Activated CD8-positive, alpha-beta memory T cell treated with anti-CD3 and anti-CD28 coated beads, Interleukin-2, amount 10 ng/mL, durations not matched to agents 7 days and 5 days (primary cell): ENCODE measurements at regions not wholly inside any gene's neighbourhood (a gene's known extent, or its start where the extent isn't known, plus 50 kb on each side); places are given as distances from the start of the nearest gene placed in this dataset.
"Not testable (repeated sequence)": the region's sequence is repeated elsewhere in the genome, so short reads cannot be mapped to it uniquely, and the experiment has no call there.

ENCODE experiments used
- ATAC-seq: fragments of 150-1000 bp; cut with Tn5 transposase; one replicate; pipeline ENCODE4 v1.10.0; 2021; ENCODE audit warnings: moderate library complexity
- CTCF ChIA-PET: fragments of 350-600 bp; sonication (Branson Sonifier 250); formaldehyde crosslinking; loops from one replicate; lab custom pipeline; 2021; ENCODE audit warnings: antibody characterized with exemption; lab: Charles Lee
- DNase-seq: peaks from one replicate; pipeline ENCODE4 v3.0.0-alpha.2; 2020
- H3K27ac Mint-ChIP-seq: one replicate; pipeline ENCODE4 v1.8.0; 2021; ENCODE audit warnings: mild to moderate bottlenecking, mixed read lengths
- H3K27me3 Mint-ChIP-seq: one replicate; pipeline ENCODE4 v1.8.0; 2021; ENCODE audit warnings: mixed read lengths
- H3K36me3 Mint-ChIP-seq: one replicate; pipeline ENCODE4 v1.8.0; 2021; ENCODE audit warnings: mild to moderate bottlenecking, mixed read lengths
- H3K4me1 Mint-ChIP-seq: one replicate; pipeline ENCODE4 v1.8.0; 2021; ENCODE audit warnings: mixed read lengths
- H3K4me3 Mint-ChIP-seq: one replicate; pipeline ENCODE4 v1.8.0; 2021; ENCODE audit warnings: mild to moderate bottlenecking, moderate library complexity, mixed read lengths
- H3K9me3 Mint-ChIP-seq: one replicate; pipeline ENCODE4 v1.8.0; 2022; ENCODE audit warnings: low read depth, mixed read lengths

- no peaks in the 10 kb centered on the region for H3K4me1 Mint-ChIP-seq
- CTCF ChIA-PET = no interaction called here
- no peak overlapping the region for H3K4me3 Mint-ChIP-seq
- DNase-seq (no peak), ATAC-seq (no peak)
- no peaks in the 10 kb centered on the region for H3K27me3 Mint-ChIP-seq
- H3K9me3 Mint-ChIP-seq = peaks cover 3% of the 10 kb centered on the region
- H3K27ac Mint-ChIP-seq = no peak overlapping the region
- H3K36me3 Mint-ChIP-seq = no peaks in the 10 kb centered on the region
These were observed 214.5 kb upstream of the SLC8A1 start for GRCh38 chr2:40666398-40666797.

GRCh38 chr2:40668425-40668824 lies 216.5 kb upstream of the SLC8A1 start:
- DNase-seq (no peak), ATAC-seq (no peak)
- Mint-ChIP-seq H3K9me3 (no peaks in the 10 kb centered on the region), H3K27ac (no peak overlapping the region), H3K36me3 (no peaks in the 10 kb centered on the region), H3K27me3 (no peaks in the 10 kb centered on the region), H3K4me3 (no peak overlapping the region), H3K4me1 (no peaks in the 10 kb centered on the region)
- CTCF ChIA-PET = no interaction called here

GRCh38 chr2:40676134-40676790 lies 224.4 kb upstream of the SLC8A1 start:
- H3K27me3 Mint-ChIP-seq, DNase-seq, H3K4me3 Mint-ChIP-seq, H3K36me3 Mint-ChIP-seq, ATAC-seq, H3K4me1 Mint-ChIP-seq, CTCF ChIA-PET, H3K27ac Mint-ChIP-seq, H3K9me3 Mint-ChIP-seq: not testable (repeated sequence)

- DNase-seq (no peak), ATAC-seq (no peak)
- no peaks in the 10 kb centered on the region for H3K36me3 Mint-ChIP-seq
- H3K4me1 Mint-ChIP-seq = no peaks in the 10 kb centered on the region
- H3K27ac Mint-ChIP-seq = no peak overlapping the region
- CTCF ChIA-PET = no interaction called here
- no peaks in the 10 kb centered on the region for H3K27me3 Mint-ChIP-seq
- no peak overlapping the region for H3K4me3 Mint-ChIP-seq
- peaks cover 16% of the 10 kb centered on the region for H3K9me3 Mint-ChIP-seq
These were observed 228.7 kb upstream of the SLC8A1 start for GRCh38 chr2:40680547-40680946.

GRCh38 chr2:40690036-40690435 lies 238.1 kb upstream of the SLC8A1 start:
- Mint-ChIP-seq H3K36me3 (no peaks in the 10 kb centered on the region), H3K4me3 (no peak overlapping the region), H3K27me3 (no peaks in the 10 kb centered on the region), H3K9me3 (peaks cover 11% of the 10 kb centered on the region), H3K4me1 (no peaks in the 10 kb centered on the region), H3K27ac (no peak overlapping the region)
- CTCF ChIA-PET = no interaction called here
- DNase-seq (no peak), ATAC-seq (no peak)

- Mint-ChIP-seq H3K9me3 (peaks cover 9% of the 10 kb centered on the region), H3K4me3 (no peak overlapping the region), H3K36me3 (no peaks in the 10 kb centered on the region), H3K27ac (no peak overlapping the region), H3K27me3 (no peaks in the 10 kb centered on the region), H3K4me1 (no peaks in the 10 kb centered on the region)
- CTCF ChIA-PET = no interaction called here
- DNase-seq = no peak
- ATAC-seq = no peak
These were observed 238.6 kb upstream of the SLC8A1 start for GRCh38 chr2:40690525-40690924.

- H3K4me1 Mint-ChIP-seq = no peaks in the 10 kb centered on the region
- no peak overlapping the region for H3K27ac Mint-ChIP-seq
- no peak overlapping the region for H3K4me3 Mint-ChIP-seq
- no peaks in the 10 kb centered on the region for H3K36me3 Mint-ChIP-seq
- H3K27me3 Mint-ChIP-seq = no peaks in the 10 kb centered on the region
- no peaks in the 10 kb centered on the region for H3K9me3 Mint-ChIP-seq
- ATAC-seq = no peak
- no peak for DNase-seq
- CTCF ChIA-PET = no interaction called here
These were observed 248.5 kb upstream of the SLC8A1 start for GRCh38 chr2:40700231-40700954.

- ATAC-seq, DNase-seq, H3K27ac Mint-ChIP-seq, H3K4me1 Mint-ChIP-seq, H3K4me3 Mint-ChIP-seq, H3K36me3 Mint-ChIP-seq, H3K27me3 Mint-ChIP-seq, CTCF ChIA-PET, H3K9me3 Mint-ChIP-seq: not testable (repeated sequence)
These were observed 260.5 kb upstream of the SLC8A1 start for GRCh38 chr2:40712197-40712894.

- H3K4me1 Mint-ChIP-seq = no peaks in the 10 kb centered on the region
- CTCF ChIA-PET = no interaction called here
- H3K4me3 Mint-ChIP-seq = no peak overlapping the region
- ATAC-seq (no peak), DNase-seq (no peak)
- H3K27me3 Mint-ChIP-seq = no peaks in the 10 kb centered on the region
- H3K27ac Mint-ChIP-seq = no peak overlapping the region
- no peaks in the 10 kb centered on the region for H3K36me3 Mint-ChIP-seq
- H3K9me3 Mint-ChIP-seq = no peaks in the 10 kb centered on the region
These were observed 265.0 kb upstream of the SLC8A1 start for GRCh38 chr2:40716879-40717278.

GRCh38 chr2:40719414-40719813 lies 267.5 kb upstream of the SLC8A1 start:
- H3K27me3 Mint-ChIP-seq = no peaks in the 10 kb centered on the region
- no peak overlapping the region for H3K4me3 Mint-ChIP-seq
- ATAC-seq = no peak
- no peaks in the 10 kb centered on the region for H3K36me3 Mint-ChIP-seq
- no peak overlapping the region for H3K27ac Mint-ChIP-seq
- no peaks in the 10 kb centered on the region for H3K4me1 Mint-ChIP-seq
- no peak for DNase-seq
- no peaks in the 10 kb centered on the region for H3K9me3 Mint-ChIP-seq
- CTCF ChIA-PET = no interaction called here

GRCh38 chr2:40721595-40721994 lies 269.7 kb upstream of the SLC8A1 start:
- Mint-ChIP-seq H3K27ac (no peak overlapping the region), H3K27me3 (no peaks in the 10 kb centered on the region), H3K4me1 (no peaks in the 10 kb centered on the region), H3K9me3 (no peaks in the 10 kb centered on the region), H3K36me3 (no peaks in the 10 kb centered on the region), H3K4me3 (no peak overlapping the region)
- ATAC-seq = no peak
- CTCF ChIA-PET = no interaction called here
- no peak for DNase-seq

GRCh38 chr2:40723194-40723593 lies 271.3 kb upstream of the SLC8A1 start:
- Mint-ChIP-seq H3K27ac (no peak overlapping the region), H3K4me3 (no peak overlapping the region), H3K36me3 (no peaks in the 10 kb centered on the region), H3K4me1 (no peaks in the 10 kb centered on the region), H3K27me3 (no peaks in the 10 kb centered on the region), H3K9me3 (no peaks in the 10 kb centered on the region)
- CTCF ChIA-PET = no interaction called here
- DNase-seq (no peak), ATAC-seq (no peak)

- Mint-ChIP-seq H3K36me3 (no peaks in the 10 kb centered on the region), H3K27me3 (no peaks in the 10 kb centered on the region), H3K4me3 (no peak overlapping the region), H3K9me3 (no peaks in the 10 kb centered on the region), H3K4me1 (no peaks in the 10 kb centered on the region), H3K27ac (no peak overlapping the region)
- no peak for ATAC-seq
- CTCF ChIA-PET = no interaction called here
- no peak for DNase-seq
These were observed 273.1 kb upstream of the SLC8A1 start for GRCh38 chr2:40725040-40725439.

GRCh38 chr2:40725950-40726349 lies 274.1 kb upstream of the SLC8A1 start:
- Mint-ChIP-seq H3K9me3 (no peaks in the 10 kb centered on the region), H3K27me3 (no peaks in the 10 kb centered on the region), H3K27ac (no peak overlapping the region), H3K36me3 (no peaks in the 10 kb centered on the region), H3K4me1 (no peaks in the 10 kb centered on the region), H3K4me3 (no peak overlapping the region)
- ATAC-seq (no peak), DNase-seq (no peak)
- CTCF ChIA-PET = no interaction called here
